OCI-LY7 (cell line): ENCODE measurements at regions not wholly inside any gene's neighbourhood (a gene's known extent, or its start where the extent isn't known, plus 50 kb on each side); places are given as distances from the start of the nearest gene placed in this dataset.

Experiments used
- EZH2phosphoT487 ChIP-seq: fragments of 200-600 bp; sonication (generic); IDR thresholded peaks from 2 replicates; pipeline ENCODE4 v1.6.1; 2018; ENCODE audit warnings: low read depth, borderline replicate concordance, mild to moderate bottlenecking, mixed run types, antibody characterized with exemption, low read length, moderate library complexity, mixed read lengths
- TF ChIP-seq, protein P1 (sequence below): fragments of 200-600 bp; sonication (generic); conservative IDR thresholded peaks from 2 replicates; pipeline ENCODE4 v1.5.1; 2014; ENCODE audit warnings: mild to moderate bottlenecking, antibody characterized with exemption, low read length, moderate library complexity, mixed read lengths

DNA sequence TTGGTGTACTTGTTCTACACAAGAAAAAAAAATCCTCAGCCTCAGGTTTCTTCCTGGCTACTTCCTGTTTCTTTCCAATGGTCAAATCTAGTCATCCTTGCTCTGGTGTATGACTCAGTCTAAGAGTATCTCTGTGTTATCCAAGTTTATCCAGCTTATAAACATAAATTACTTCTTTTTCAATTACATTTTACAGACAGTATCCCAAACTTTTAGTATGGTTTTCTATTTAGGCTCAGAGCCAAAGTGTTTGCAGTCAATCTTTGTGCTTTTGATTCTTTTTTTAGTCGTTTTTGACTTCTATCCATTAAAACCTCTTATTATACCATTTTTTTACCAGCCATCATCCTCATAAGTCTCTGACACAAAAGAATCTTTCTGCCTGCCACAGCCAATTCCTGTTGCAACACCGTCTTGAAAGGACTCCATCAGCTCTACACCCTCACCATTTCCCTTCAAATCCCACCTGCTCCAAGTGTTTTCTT, 294.6 kb downstream of the PTEN start:
- TF ChIP-seq, protein P1, sequence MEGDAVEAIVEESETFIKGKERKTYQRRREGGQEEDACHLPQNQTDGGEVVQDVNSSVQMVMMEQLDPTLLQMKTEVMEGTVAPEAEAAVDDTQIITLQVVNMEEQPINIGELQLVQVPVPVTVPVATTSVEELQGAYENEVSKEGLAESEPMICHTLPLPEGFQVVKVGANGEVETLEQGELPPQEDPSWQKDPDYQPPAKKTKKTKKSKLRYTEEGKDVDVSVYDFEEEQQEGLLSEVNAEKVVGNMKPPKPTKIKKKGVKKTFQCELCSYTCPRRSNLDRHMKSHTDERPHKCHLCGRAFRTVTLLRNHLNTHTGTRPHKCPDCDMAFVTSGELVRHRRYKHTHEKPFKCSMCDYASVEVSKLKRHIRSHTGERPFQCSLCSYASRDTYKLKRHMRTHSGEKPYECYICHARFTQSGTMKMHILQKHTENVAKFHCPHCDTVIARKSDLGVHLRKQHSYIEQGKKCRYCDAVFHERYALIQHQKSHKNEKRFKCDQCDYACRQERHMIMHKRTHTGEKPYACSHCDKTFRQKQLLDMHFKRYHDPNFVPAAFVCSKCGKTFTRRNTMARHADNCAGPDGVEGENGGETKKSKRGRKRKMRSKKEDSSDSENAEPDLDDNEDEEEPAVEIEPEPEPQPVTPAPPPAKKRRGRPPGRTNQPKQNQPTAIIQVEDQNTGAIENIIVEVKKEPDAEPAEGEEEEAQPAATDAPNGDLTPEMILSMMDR = no peak
- TF ChIP-seq EZH2phosphoT487 = no peak
